ENCODE measurements at regions not wholly inside any gene's neighbourhood (a gene's known extent, or its start where the extent isn't known, plus 50 kb on each side); places are given as distances from the start of the nearest gene placed in this dataset.

GRCh38 chr7:20275637-20276036 is 55.1 kb upstream of the ITGB8 start:
- Histone ChIP-seq H3K27ac (ENCODE audit: control insufficient read depth, insufficient read depth) (no peak overlapping the region), H3K36me3 (ENCODE audit: control insufficient read depth in 2 of 2, insufficient read depth in 2 of 2, low read length in 1 of 2) (no peaks in the 10 kb centered on the region), H3K4me1 (ENCODE audit: control insufficient read depth, insufficient read depth, low read length) (peaks cover 9% of the 10 kb centered on the region), H3K4me3 (no peak overlapping the region), H3K79me2 (ENCODE audit: control insufficient read depth, insufficient read depth, low read length) (no peaks in the 10 kb centered on the region), H3K4me2 (ENCODE audit: control insufficient read depth, insufficient read depth) (no peak overlapping the region), H3K27me3 (replicated peaks in 1 of 2; ENCODE audit: control insufficient read depth in 2 of 2, insufficient read depth in 2 of 2, low read length in 1 of 2) (no peaks in the 10 kb centered on the region), H4K20me1 (ENCODE audit: control insufficient read depth, insufficient read depth) (no peaks in the 10 kb centered on the region), H3K9me3 (replicated peaks; ENCODE audit: control insufficient read depth, insufficient read depth, low read length) (no peaks in the 10 kb centered on the region; the same call in 1 of the 3 replicates), H3K9ac (ENCODE audit: control insufficient read depth, insufficient read depth, low read length) (no peak overlapping the region), H2AFZ (ENCODE audit: control insufficient read depth, low read depth, low read length) (peak overlapping the region; percentile 41; the same call in 1 of the 2 replicates)
- BruUV-seq (replicated peaks): no TSS peak
- WGBS (ENCODE audit: insufficient coverage, insufficient replicate concordance, low lambda C conversion rate, missing lambda C conversion rate): 91% methylated on average over 1 of the region's 1 CpG
- ChIA-PET CTCF (interaction anchor here (0.7 to 1.5 kb wide), 6 partner anchors 11 to 108 kb away, joined by 3 to 6 read pairs (median 4); no protein-coding TSS in a partner anchor), RAD21 (ENCODE audit: unreplicated experiment) (interaction anchor here (0.9 to 2.0 kb wide), 5 partner anchors 11 to 54 kb away, joined by 3 to 7 read pairs (median 3); no protein-coding TSS in a partner anchor), POLR2A (interaction anchor here (0.9 to 2.6 kb wide), 5 partner anchors 14 to 57 kb away, joined by 3 to 9 read pairs (median 4); no protein-coding TSS in a partner anchor), SMC1A (ENCODE audit: uncharacterized antibody, unreplicated experiment) (interaction anchor here (0.7 to 3.7 kb wide), 26 partner anchors 8 to 525 kb away, joined by 3 to 20 read pairs (median 4); partner anchors contain the start of gene MACC1)
- intact Hi-C loops (cut with micrococcal nuclease; ENCODE audit: unreplicated experiment) (no loop called here), in situ Hi-C loops (cut with MboI) (no loop called here)
- peak; percentile 68 for ATAC-seq
- no peak for TF ChIP-seq JUND (IDR thresholded peaks at IDR 0.05; ENCODE audit: low read depth, low read length)
- TF ChIP-seq SREBF2 (IDR thresholded peaks at IDR 0.05; ENCODE audit: low read length): no peak
- no peak for TF ChIP-seq TBL1XR1 (IDR thresholded peaks at IDR 0.05; ENCODE audit: low read depth, low read length)
- no peak for TF ChIP-seq EP300 (IDR thresholded peaks at IDR 0.05; ENCODE audit: borderline replicate concordance in 1 of 2, control insufficient read depth in 1 of 2, low read depth in 2 of 2, low read length in 2 of 2)
- no peak for TF ChIP-seq TAF1 (IDR thresholded peaks at IDR 0.05; ENCODE audit: borderline replicate concordance, low read depth, low read length)
- no peak for TF ChIP-seq SMARCA5 (IDR thresholded peaks at IDR 0.05)
- TF ChIP-seq MTA2 (IDR thresholded peaks at IDR 0.05; ENCODE audit: low read depth): peak; percentile 52
- TF ChIP-seq NR2F1 (conservative IDR thresholded peaks at IDR 0.05): 0 out of 2 replicates have a peak, but pooled peaks have one; percentile 19
- no peak for TF ChIP-seq MEF2A (IDR thresholded peaks at IDR 0.05; ENCODE audit: insufficient read depth, low read depth, low read length)
- 0 out of 2 replicates have a peak, but pooled peaks have one; percentile 15 for TF ChIP-seq NFIC (IDR thresholded peaks at IDR 0.05; ENCODE audit: low read depth, low read length)
- 0 out of 2 replicates have a peak, but pooled peaks have one; percentile 9 for TF ChIP-seq IKZF1 (conservative IDR thresholded peaks at IDR 0.05)
- TF ChIP-seq NFYA (IDR thresholded peaks at IDR 0.05; ENCODE audit: borderline replicate concordance, low read depth, low read length): no peak
- no peak for TF ChIP-seq CHD4 (IDR thresholded peaks at IDR 0.05)
- no peak for DNase-seq (ENCODE audit: low read depth, low spot score)
- no peak for FAIRE-seq
